Fibroblast of lung (primary cell): ENCODE measurements at regions not wholly inside any gene's neighbourhood (a gene's known extent, or its start where the extent isn't known, plus 50 kb on each side); places are given as distances from the start of the nearest gene placed in this dataset.

Experiments used
- CTCF ChIP-seq, 2 donors: IDR thresholded peaks in 1 of 2; conservative IDR thresholded peaks in 1 of 2; 1 replicate in 1 of 2; 2 replicates in 1 of 2; pipeline ENCODE4 v1.5.1; 2011 to 2012; ENCODE audit warnings: low read length in 2 of 2, control low read depth in 1 of 2, inconsistent platforms in 1 of 2, low read depth in 1 of 2, mild to moderate bottlenecking in 1 of 2
- EZH2 ChIP-seq: IDR thresholded peaks from 2 replicates; pipeline ENCODE4 v1.5.1; 2012; ENCODE audit warnings: low read length, control low read depth, mild to moderate bottlenecking; ENCODE audit errors: missing control alignments

DNA sequence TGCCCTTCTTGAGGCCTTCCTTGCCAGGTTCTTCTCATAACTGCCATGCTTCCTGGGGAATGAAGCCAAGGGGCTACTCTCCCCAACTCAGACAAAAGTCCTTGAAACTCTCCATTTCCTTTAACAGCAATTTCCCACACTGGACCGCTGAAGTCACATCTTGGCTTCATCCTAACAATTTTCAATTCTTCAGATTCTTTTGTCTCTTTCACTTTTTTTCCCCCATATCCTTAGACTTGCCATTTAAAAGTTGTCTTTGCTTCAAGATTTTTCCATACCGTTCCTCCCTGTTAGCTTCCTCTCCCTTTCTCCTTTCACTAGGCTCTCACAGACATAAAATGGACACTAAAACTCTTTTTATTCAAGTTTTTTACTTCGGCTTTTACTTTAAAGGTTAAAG is 93.1 kb upstream of the ITGA1 start:
- TF ChIP-seq CTCF (conservative IDR thresholded peaks at IDR 0.05 in 1 of 2, IDR thresholded peaks at IDR 0.05 in 1 of 2; ENCODE audit: low read depth in 1 of 2, low read length in 2 of 2): no peak
- TF ChIP-seq EZH2: no peak
